GM21786 (cell line): ENCODE measurements at regions not wholly inside any gene's neighbourhood (a gene's known extent, or its start where the extent isn't known, plus 50 kb on each side); places are given as distances from the start of the nearest gene placed in this dataset.

Experiments
- ATAC-seq: cut with Tn5 transposase; IDR thresholded peaks from one replicate; pipeline ENCODE4 v1.9.1; 2021; ENCODE audit not compliant: unreplicated experiment

DNA sequence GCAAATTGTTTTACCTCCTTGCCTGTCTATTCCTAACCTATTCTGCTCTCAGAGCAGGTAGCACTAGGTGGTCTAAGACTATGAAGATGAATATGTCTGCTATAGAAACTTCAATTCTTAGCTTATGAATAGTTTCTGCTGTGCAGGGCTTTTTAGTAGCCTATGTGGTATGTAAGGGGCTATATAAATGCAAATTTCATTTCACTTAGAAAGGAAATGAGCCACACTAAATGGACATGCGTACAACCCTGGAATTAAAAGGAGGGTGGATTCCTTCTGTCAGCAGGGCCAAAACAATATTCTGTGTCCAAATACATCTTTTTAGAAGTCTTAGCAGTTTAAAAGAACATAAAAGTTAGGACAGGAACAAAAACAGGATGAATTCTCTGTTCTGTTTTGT lies 163.9 kb upstream of the GEMIN8 start:
- ATAC-seq: no peak

DNA sequence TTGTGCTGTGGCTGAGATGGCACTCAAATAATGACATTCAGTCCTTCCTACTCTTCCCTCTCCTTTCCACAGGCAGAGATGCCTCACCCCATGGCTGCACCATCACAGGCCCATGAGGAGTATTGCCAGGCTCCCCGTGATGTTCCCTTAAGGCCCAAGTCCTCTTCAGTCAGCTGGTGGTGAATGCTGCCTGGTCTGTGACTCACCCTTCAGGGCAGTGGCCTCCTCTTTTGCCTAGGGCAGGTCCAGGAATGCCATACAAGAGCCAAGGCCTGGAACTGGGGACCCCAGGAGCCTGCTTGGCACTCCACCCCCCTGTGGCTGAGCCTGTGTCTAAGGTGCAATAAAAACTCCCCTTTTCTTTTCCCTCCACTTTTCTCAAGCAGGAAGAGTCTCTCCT lies 144.2 kb upstream of the GEMIN8 start:
- ATAC-seq: no peak

- ATAC-seq: no peak
Measured at GRCh38 chrX:14164828-14165227, 135.1 kb upstream of the GEMIN8 start.

GRCh38 chrX:14125462-14125861 lies 95.8 kb upstream of the GEMIN8 start:
- no peak for ATAC-seq

GRCh38 chrX:14124562-14124961 lies 94.9 kb upstream of the GEMIN8 start:
- no peak for ATAC-seq

GRCh38 chrX:14095702-14096101 lies 66.0 kb upstream of the GEMIN8 start:
- peak; percentile 88 for ATAC-seq

DNA sequence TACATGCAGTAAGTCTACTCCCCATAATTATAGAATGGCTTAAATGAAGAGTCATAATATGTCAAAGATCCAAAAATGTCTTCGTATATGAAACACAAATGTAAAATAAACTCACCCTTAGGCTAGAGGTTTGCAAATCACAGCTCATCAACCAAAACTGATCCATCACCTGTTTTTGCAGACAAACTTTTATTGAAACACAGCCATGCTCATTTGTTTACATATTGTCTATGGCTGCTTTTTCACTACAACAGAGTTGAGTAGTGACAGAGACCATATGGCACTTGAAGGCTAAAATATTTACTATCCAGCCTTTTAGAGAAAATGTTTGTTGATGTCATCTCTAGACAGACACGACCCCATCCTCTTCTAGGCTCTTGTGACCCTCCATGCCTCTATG lies 64.5 kb upstream of the GEMIN8 start:
- ATAC-seq: no peak

DNA sequence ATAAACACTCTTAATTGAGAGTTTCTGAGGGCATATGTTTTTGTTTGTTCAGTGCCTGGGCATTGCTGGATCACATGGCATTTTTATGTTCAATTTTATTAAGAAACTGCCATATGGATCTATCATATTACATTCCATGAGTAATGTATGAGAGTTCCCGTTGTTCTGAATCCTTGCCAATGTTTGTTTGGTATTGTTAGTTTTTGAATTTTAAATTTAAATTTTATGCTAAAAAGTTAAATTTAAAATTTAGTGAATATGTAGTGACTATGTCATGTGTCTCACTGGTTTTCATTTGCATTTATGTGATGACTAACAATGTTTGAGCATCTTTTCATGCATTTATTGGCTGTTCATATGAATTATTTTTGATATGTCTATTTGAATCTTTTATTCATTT lies 54.8 kb upstream of the GEMIN8 start:
- no peak for ATAC-seq

GRCh38 chrX:14083783-14084182 lies 54.1 kb upstream of the GEMIN8 start:
- ATAC-seq: no peak

GRCh38 chrX:14079891-14080430 lies 50.3 kb upstream of the GEMIN8 start:
- no peak for ATAC-seq
